ENCODE measurements at regions not wholly inside any gene's neighbourhood (a gene's known extent, or its start where the extent isn't known, plus 50 kb on each side); places are given as distances from the start of the nearest gene placed in this dataset.
"Not testable (repeated sequence)": the region's sequence is repeated elsewhere in the genome, so short reads cannot be mapped to it uniquely, and the experiment has no call there.

DNA sequence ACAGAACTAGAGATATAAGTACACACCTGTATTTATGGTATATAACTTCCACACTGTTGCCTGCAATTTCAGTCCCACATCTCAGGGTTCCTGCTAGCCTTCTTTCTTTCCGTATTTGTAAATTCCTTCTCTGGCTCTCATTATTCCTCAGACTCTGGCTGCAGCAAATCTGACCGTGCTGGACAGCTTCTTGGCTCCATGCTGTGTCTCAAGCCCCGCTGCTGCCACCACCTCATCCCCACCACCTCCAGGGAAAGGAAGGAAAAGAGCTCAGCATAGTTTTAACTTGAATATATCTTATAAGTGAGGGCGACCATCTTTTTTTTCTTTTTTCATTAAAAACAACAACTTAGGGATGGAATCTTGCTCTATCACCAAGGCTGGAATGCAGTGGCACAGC lies 155.6 kb upstream of the CXCL13 start:
- Mint-ChIP-seq H3K36me3 (ENCODE audit: low read depth) (no peaks in the 10 kb centered on the region), H3K4me1 (peaks cover 53% of the 10 kb centered on the region), H3K9me3 (no peaks in the 10 kb centered on the region)

DNA sequence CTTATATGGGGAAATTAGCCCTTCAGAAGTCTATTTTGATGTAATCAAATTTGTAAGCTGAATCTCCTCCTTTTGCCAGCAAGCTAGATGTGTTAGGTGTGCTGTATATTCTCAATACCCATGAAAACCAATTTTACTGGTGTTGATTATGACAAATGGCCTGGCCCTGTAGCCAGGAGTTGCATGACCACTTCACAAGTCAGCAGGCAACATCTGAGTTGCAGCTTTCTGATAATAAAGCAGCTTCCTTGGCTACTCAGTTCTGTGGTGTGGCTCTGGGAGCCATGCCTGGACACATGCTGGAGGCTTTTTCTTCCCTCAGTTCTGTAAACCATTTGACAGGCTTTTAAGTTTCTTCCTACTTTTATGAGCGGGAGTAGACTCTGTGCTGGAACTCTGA lies 154.1 kb upstream of the CXCL13 start:
- TF ChIP-seq, protein P1, sequence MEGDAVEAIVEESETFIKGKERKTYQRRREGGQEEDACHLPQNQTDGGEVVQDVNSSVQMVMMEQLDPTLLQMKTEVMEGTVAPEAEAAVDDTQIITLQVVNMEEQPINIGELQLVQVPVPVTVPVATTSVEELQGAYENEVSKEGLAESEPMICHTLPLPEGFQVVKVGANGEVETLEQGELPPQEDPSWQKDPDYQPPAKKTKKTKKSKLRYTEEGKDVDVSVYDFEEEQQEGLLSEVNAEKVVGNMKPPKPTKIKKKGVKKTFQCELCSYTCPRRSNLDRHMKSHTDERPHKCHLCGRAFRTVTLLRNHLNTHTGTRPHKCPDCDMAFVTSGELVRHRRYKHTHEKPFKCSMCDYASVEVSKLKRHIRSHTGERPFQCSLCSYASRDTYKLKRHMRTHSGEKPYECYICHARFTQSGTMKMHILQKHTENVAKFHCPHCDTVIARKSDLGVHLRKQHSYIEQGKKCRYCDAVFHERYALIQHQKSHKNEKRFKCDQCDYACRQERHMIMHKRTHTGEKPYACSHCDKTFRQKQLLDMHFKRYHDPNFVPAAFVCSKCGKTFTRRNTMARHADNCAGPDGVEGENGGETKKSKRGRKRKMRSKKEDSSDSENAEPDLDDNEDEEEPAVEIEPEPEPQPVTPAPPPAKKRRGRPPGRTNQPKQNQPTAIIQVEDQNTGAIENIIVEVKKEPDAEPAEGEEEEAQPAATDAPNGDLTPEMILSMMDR (IDR thresholded peaks at IDR 0.05; ENCODE audit: unreplicated experiment in 3 of 3), result no peak
- Mint-ChIP-seq H3K27me3 (ENCODE audit: low read depth) (no peaks in the 10 kb centered on the region), H3K9me3 (no peaks in the 10 kb centered on the region), H3K36me3 (ENCODE audit: low read depth) (no peaks in the 10 kb centered on the region), H3K4me3 (no peak overlapping the region), H3K27ac (no peak overlapping the region), H3K4me1 (peaks cover 43% of the 10 kb centered on the region)

More for the DNA sequence above, 155.6 kb upstream of the CXCL13 start:
- TF ChIP-seq, protein P1 (IDR thresholded peaks at IDR 0.05; ENCODE audit: unreplicated experiment in 3 of 3), result no peak
- no peak overlapping the region for H3K4me3 Mint-ChIP-seq
- H3K27me3 Mint-ChIP-seq (ENCODE audit: low read depth), result no peaks in the 10 kb centered on the region
- peak overlapping the region in 1 of 3 experiments; percentile 6 for H3K27ac Mint-ChIP-seq

DNA sequence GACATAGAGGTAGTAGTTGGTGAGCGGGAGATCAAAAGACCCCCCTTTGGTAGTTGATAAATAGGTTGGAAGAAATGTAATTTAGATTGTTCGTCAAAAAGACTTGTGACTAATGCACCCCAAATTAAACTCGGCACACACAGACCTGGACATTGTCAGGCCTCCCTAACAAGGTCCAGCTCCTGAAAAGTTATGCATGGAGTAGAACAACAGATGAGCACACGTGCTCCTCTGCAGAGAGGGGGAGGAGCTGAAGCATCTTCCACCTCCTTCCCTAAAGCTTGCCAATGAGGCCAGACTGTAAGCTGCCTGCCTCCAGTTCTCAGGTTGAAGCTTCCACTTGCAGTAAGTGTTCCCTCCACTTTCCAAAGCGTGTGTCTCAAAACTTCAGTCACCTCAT lies 153.5 kb upstream of the CXCL13 start:
- not testable (repeated sequence) for H3K36me3 Mint-ChIP-seq (ENCODE audit: low read depth); H3K9me3 Mint-ChIP-seq; H3K27me3 Mint-ChIP-seq (ENCODE audit: low read depth); H3K4me3 Mint-ChIP-seq; H3K27ac Mint-ChIP-seq
- H3K4me1 Mint-ChIP-seq, result peaks cover 37% of the 10 kb centered on the region

DNA sequence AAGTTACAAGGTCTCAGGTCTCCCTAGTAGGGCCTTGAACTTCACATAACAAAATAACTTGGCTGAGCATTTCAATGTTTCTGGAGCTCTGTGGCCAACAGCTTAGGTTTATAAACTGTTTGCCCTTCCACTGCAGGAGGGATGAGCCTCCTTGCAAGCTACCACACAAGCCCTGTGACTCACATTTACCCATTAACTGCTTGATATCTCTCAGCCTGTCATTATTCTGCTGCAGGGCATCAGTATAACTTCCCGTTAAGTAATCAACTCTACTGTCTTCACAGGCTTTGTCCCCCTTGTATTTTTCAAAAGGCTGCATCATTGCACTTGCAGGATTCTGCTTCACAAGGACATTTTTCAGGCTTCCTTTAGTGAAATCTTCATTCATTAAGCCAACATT lies 151.7 kb upstream of the CXCL13 start:
- Mint-ChIP-seq H3K27me3 (ENCODE audit: low read depth) (no peaks in the 10 kb centered on the region), H3K9me3 (no peaks in the 10 kb centered on the region), H3K4me1 (peaks cover 32% of the 10 kb centered on the region), H3K4me3 (no peak overlapping the region), H3K27ac (no peak overlapping the region), H3K36me3 (ENCODE audit: low read depth) (no peaks in the 10 kb centered on the region)
- TF ChIP-seq, protein P1 (IDR thresholded peaks at IDR 0.05; ENCODE audit: unreplicated experiment in 3 of 3), result no peak

DNA sequence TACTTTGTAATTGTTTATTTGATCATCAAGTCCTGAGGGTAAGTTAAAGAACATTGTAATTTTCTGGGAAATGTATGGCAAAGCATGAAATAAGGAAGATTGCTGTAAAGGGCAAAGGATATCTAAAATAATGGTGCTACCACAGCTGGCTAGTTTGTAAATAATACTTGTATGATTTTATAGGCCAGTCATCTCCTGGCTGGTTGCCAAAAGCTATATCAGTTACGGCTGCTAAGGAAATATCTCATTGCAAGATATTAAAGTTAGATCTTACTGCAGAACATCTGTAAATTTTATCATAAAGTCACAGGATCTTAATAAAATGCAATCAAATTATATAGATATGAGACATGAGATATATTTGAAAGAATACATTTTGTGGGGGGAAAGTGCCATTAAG lies 150.8 kb upstream of the CXCL13 start:
- H3K4me3 Mint-ChIP-seq, result no peak overlapping the region
- TF ChIP-seq, protein P1 (IDR thresholded peaks at IDR 0.05; ENCODE audit: unreplicated experiment in 3 of 3), result no peak
- H3K36me3 Mint-ChIP-seq (ENCODE audit: low read depth), result no peaks in the 10 kb centered on the region
- no peaks in the 10 kb centered on the region for H3K9me3 Mint-ChIP-seq
- peaks cover 2% of the 10 kb centered on the region for H3K27me3 Mint-ChIP-seq (ENCODE audit: low read depth)
- H3K27ac Mint-ChIP-seq, result no peak overlapping the region
- H3K4me1 Mint-ChIP-seq, result peaks cover 22% of the 10 kb centered on the region

DNA sequence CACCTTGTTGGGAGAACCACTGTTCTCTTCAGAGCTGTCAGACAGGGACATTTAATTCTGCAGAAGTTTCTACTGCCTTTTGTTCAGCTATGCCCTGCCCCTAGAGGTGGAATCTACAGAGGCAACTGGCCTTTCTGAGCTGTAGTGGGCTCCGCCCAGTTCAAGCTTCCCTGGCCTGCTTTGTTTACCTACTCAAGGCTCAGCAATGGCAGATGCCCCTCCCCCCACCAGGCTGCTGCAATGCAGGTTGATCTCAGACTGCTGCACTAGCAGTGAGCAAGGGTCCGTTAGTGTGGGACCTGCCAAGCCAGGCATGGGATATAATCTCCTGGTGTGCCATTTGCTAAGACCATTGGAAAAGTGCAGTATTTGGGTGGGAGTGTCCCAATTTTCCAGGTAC lies 141.5 kb upstream of the CXCL13 start:
- not testable (repeated sequence) for H3K36me3 Mint-ChIP-seq (ENCODE audit: low read depth); H3K27ac Mint-ChIP-seq; H3K27me3 Mint-ChIP-seq (ENCODE audit: low read depth); H3K4me3 Mint-ChIP-seq; H3K4me1 Mint-ChIP-seq
- H3K9me3 Mint-ChIP-seq, result peaks cover 32% of the 10 kb centered on the region

DNA sequence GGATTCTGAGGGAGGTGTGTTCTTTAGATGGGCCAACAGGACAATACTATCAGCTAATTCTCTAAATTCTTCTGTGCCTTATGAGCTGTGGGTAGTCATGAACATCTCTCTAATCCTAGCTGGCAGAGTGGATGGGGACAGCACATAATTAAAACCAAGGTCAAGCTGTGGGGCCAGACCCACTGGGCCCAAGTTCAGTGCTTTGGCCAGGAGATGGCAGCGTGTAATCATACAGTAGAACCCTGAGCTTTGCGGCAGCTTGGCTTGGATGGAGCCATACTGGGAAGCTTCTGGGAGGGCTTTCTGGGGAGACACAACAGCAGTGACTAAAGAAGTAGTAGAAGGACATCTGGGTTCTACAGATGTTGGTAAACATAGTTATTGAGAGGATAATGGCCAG lies 140.3 kb upstream of the CXCL13 start:
- no peak overlapping the region for H3K27ac Mint-ChIP-seq
- TF ChIP-seq, protein P1 (IDR thresholded peaks at IDR 0.05; ENCODE audit: unreplicated experiment in 3 of 3), result no peak
- peaks cover 32% of the 10 kb centered on the region for H3K9me3 Mint-ChIP-seq
- H3K4me3 Mint-ChIP-seq, result no peak overlapping the region
- no peaks in the 10 kb centered on the region for H3K36me3 Mint-ChIP-seq (ENCODE audit: low read depth)
- H3K27me3 Mint-ChIP-seq (ENCODE audit: low read depth), result peaks cover 5% of the 10 kb centered on the region
- H3K4me1 Mint-ChIP-seq, result no peaks in the 10 kb centered on the region
